ENCODE measurements at regions not wholly inside any gene's neighbourhood (a gene's known extent, or its start where the extent isn't known, plus 50 kb on each side); places are given as distances from the start of the nearest gene placed in this dataset.

- TF ChIP-seq CTCF (IDR thresholded peaks at IDR 0.05; ENCODE audit: extremely low read depth in 1 of 2, insufficient read depth in 1 of 2, low read depth in 1 of 2, low read length in 2 of 2) (no peak), GATA2 (IDR thresholded peaks at IDR 0.05; ENCODE audit: insufficient read depth, insufficient read length, low read depth, low read length) (peak; percentile 32), POLR2AphosphoS5 (IDR thresholded peaks at IDR 0.05; ENCODE audit: insufficient read depth, low read depth, low read length) (no peak)
Measured at GRCh38 chr6:103983860-103984259, 875.9 kb downstream of the HACE1 start.

Measured in endothelial cell of umbilical vein (primary cell).